ENCODE measurements at regions not wholly inside any gene's neighbourhood (a gene's known extent, or its start where the extent isn't known, plus 50 kb on each side); places are given as distances from the start of the nearest gene placed in this dataset.

GRCh38 chr13:107466326-107467099 lies 748.8 kb downstream of the LIG4 start:
- H3K27ac ChIP-seq, result no peak overlapping the region
- H3K36me3 ChIP-seq, result no peaks in the 10 kb centered on the region
- no peaks in the 10 kb centered on the region for H3K4me1 ChIP-seq
- WGBS, 5 donors, result 61 to 80% (median 71%) methylated on average over 3 of the region's 3 CpGs
- H3K4me3 ChIP-seq, result no peak overlapping the region
- no peaks in the 10 kb centered on the region for H3K9me3 ChIP-seq
- TF ChIP-seq POLR2AphosphoS5 (IDR thresholded peaks at IDR 0.05) (no peak), CTCF (IDR thresholded peaks at IDR 0.05) (no peak), EP300 (IDR thresholded peaks at IDR 0.05) (no peak), POLR2A (IDR thresholded peaks at IDR 0.05) (no peak)
- no peaks in the 10 kb centered on the region for H3K27me3 ChIP-seq
- no peak for DNase-seq
- intact Hi-C loops (cut with DNase I; ENCODE audit: low total_unique reads), result no loop called here

GRCh38 chr13:107462501-107462900 lies 752.8 kb downstream of the LIG4 start:
- no peak for TF ChIP-seq CTCF (IDR thresholded peaks at IDR 0.05)
- no peak for TF ChIP-seq POLR2AphosphoS5 (IDR thresholded peaks at IDR 0.05)
- no peak for TF ChIP-seq EP300 (IDR thresholded peaks at IDR 0.05)
- TF ChIP-seq POLR2A (IDR thresholded peaks at IDR 0.05), result no peak
- no peak overlapping the region for H3K4me3 ChIP-seq
- H3K4me1 ChIP-seq, result peaks cover 0 to 9% (median 6%) of the 10 kb centered on the region in 4 donors
- no peaks in the 10 kb centered on the region for H3K27me3 ChIP-seq
- no peak overlapping the region for H3K27ac ChIP-seq
- WGBS, 5 donors, result 58 to 82% (median 77%) methylated on average over 2 of the region's 2 CpGs
- no peak for DNase-seq
- intact Hi-C loops (cut with DNase I; ENCODE audit: low total_unique reads), result no loop called here
- no peaks in the 10 kb centered on the region for H3K36me3 ChIP-seq
- H3K9me3 ChIP-seq, result no peaks in the 10 kb centered on the region

GRCh38 chr13:107461751-107462150 lies 753.6 kb downstream of the LIG4 start:
- Histone ChIP-seq H3K36me3 (no peaks in the 10 kb centered on the region), H3K9me3 (no peaks in the 10 kb centered on the region), H3K27me3 (no peaks in the 10 kb centered on the region), H3K4me3 (no peak overlapping the region), H3K27ac (no peak overlapping the region), H3K4me1 (peaks cover 0 to 10% (median 6%) of the 10 kb centered on the region in 4 donors)
- intact Hi-C loops (cut with DNase I; ENCODE audit: low total_unique reads), result no loop called here
- WGBS, 5 donors, result 12 to 39% (median 32%) methylated on average over 1 of the region's 1 CpG
- DNase-seq, result no peak
- TF ChIP-seq EP300 (IDR thresholded peaks at IDR 0.05), result no peak
- no peak for TF ChIP-seq POLR2AphosphoS5 (IDR thresholded peaks at IDR 0.05)
- no peak for TF ChIP-seq CTCF (IDR thresholded peaks at IDR 0.05)
- no peak for TF ChIP-seq POLR2A (IDR thresholded peaks at IDR 0.05)

- peak in 1 of 2 donors; percentile 12 for DNase-seq
- Histone ChIP-seq H3K9me3 (peaks cover 0 to 3% (median under 1%) of the 10 kb centered on the region in 4 donors), H3K4me3 (no peak overlapping the region), H3K27ac (no peak overlapping the region), H3K4me1 (peaks cover 0 to 10% (median 6%) of the 10 kb centered on the region in 4 donors), H3K36me3 (no peaks in the 10 kb centered on the region), H3K27me3 (no peaks in the 10 kb centered on the region)
- 53 to 66% (median 60%) methylated on average over 3 of the region's 3 CpGs for WGBS, 5 donors
- intact Hi-C loops (cut with DNase I; ENCODE audit: low total_unique reads), result no loop called here
- no peak for TF ChIP-seq EP300 (IDR thresholded peaks at IDR 0.05)
- TF ChIP-seq POLR2A (IDR thresholded peaks at IDR 0.05), result no peak
Observed at GRCh38 chr13:107459430-107459829, 755.9 kb downstream of the LIG4 start.

GRCh38 chr13:107458269-107458668 lies 757.1 kb downstream of the LIG4 start:
- no peak for DNase-seq
- H3K27ac ChIP-seq, result no peak overlapping the region
- intact Hi-C loops (cut with DNase I; ENCODE audit: low total_unique reads), result no loop called here
- WGBS, 5 donors, result 85 to 90% (median 88%) methylated on average over 10 of the region's 10 CpGs
- H3K9me3 ChIP-seq, result peaks cover 0 to 13% (median 10%) of the 10 kb centered on the region in 4 donors
- H3K36me3 ChIP-seq, result no peaks in the 10 kb centered on the region
- H3K4me1 ChIP-seq, result peaks cover 0 to 10% (median 6%) of the 10 kb centered on the region in 4 donors
- H3K27me3 ChIP-seq, result no peaks in the 10 kb centered on the region
- no peak for TF ChIP-seq POLR2AphosphoS5 (IDR thresholded peaks at IDR 0.05)
- no peak overlapping the region for H3K4me3 ChIP-seq
